Neutrophil (primary cell): ENCODE measurements at regions not wholly inside any gene's neighbourhood (a gene's known extent, or its start where the extent isn't known, plus 50 kb on each side); places are given as distances from the start of the nearest gene placed in this dataset.

Source experiments
- H3K27ac ChIP-seq: fragments of 200-600 bp; sonication (generic); 2 replicates; pipeline ENCODE4 v1.5.1; 2016; ENCODE audit warnings: mild to moderate bottlenecking, moderate library complexity
- H3K27me3 ChIP-seq: fragments of 200-600 bp; sonication (generic); 2 replicates; pipeline ENCODE4 v1.6.0; 2016; ENCODE audit warnings: mild to moderate bottlenecking
- H3K36me3 ChIP-seq: fragments of 200-600 bp; sonication (generic); 2 replicates; pipeline ENCODE4 v1.5.1; 2017
- H3K4me1 ChIP-seq, 2 experiments: fragments of 200-600 bp in 1 of 2; sonication (generic) in 1 of 2; 1 replicate in 1 of 2; 2 replicates in 1 of 2; pipeline versions ENCODE4 v1.5.1 to v1.6.1; 2013 to 2016; ENCODE audit warnings: low read depth in 1 of 2, low read length in 1 of 2, mild to moderate bottlenecking in 1 of 2, moderate library complexity in 1 of 2; ENCODE audit not compliant: control insufficient read depth in 1 of 2, insufficient read depth in 1 of 2
- H3K4me3 ChIP-seq, 2 experiments: fragments of 200-600 bp in 1 of 2; sonication (generic) in 1 of 2; 1 replicate in 1 of 2; 2 replicates in 1 of 2; pipeline ENCODE4 v1.5.1; 2013 to 2016; ENCODE audit warnings: low read depth in 1 of 2, low read length in 1 of 2, mild to moderate bottlenecking in 1 of 2, moderate library complexity in 1 of 2
- H3K9me3 ChIP-seq: fragments of 200-600 bp; sonication (generic); 2 replicates; pipeline ENCODE4 v1.5.1; 2016
- TF ChIP-seq, protein P1 (sequence below): fragments of 200-600 bp; sonication (generic); IDR thresholded peaks from 2 replicates; pipeline ENCODE4 v1.5.1; 2016; ENCODE audit warnings: antibody characterized with exemption

DNA sequence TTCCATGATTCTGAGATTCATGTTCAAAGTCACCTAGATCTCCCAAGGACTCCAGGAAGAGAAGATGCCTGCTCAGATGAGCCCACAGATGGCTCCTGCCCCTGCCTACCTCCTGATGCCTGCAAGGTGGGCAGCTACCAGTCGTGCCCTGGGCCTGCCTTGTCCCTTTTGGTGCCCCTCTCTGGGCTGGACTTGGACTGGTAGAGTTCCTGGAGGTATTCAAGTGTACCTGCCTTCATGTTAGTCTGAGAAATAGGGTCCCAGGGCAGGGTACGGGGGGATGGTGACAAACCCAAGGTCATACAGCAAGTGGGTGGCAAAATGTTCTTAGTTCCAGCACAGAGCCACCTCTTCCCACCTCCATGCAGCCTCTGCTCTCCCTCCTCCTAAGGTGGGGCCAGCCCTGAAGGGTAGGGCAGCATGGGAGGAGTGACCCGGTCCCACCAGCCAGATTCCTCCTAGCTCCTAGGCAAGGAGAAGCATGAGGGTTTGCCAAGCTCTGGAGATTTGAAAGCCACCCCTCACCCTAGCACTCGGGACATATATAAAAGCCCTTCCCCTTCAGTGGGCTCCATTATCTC, 80.8 kb upstream of the UNC5B start:
- H3K4me1 ChIP-seq = no peaks in the 10 kb centered on the region
- TF ChIP-seq, protein P1, sequence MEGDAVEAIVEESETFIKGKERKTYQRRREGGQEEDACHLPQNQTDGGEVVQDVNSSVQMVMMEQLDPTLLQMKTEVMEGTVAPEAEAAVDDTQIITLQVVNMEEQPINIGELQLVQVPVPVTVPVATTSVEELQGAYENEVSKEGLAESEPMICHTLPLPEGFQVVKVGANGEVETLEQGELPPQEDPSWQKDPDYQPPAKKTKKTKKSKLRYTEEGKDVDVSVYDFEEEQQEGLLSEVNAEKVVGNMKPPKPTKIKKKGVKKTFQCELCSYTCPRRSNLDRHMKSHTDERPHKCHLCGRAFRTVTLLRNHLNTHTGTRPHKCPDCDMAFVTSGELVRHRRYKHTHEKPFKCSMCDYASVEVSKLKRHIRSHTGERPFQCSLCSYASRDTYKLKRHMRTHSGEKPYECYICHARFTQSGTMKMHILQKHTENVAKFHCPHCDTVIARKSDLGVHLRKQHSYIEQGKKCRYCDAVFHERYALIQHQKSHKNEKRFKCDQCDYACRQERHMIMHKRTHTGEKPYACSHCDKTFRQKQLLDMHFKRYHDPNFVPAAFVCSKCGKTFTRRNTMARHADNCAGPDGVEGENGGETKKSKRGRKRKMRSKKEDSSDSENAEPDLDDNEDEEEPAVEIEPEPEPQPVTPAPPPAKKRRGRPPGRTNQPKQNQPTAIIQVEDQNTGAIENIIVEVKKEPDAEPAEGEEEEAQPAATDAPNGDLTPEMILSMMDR = no peak
- no peaks in the 10 kb centered on the region for H3K36me3 ChIP-seq
- no peak overlapping the region for H3K27ac ChIP-seq
- no peaks in the 10 kb centered on the region for H3K9me3 ChIP-seq
- H3K27me3 ChIP-seq = peaks cover 44% of the 10 kb centered on the region
- no peak overlapping the region for H3K4me3 ChIP-seq

DNA sequence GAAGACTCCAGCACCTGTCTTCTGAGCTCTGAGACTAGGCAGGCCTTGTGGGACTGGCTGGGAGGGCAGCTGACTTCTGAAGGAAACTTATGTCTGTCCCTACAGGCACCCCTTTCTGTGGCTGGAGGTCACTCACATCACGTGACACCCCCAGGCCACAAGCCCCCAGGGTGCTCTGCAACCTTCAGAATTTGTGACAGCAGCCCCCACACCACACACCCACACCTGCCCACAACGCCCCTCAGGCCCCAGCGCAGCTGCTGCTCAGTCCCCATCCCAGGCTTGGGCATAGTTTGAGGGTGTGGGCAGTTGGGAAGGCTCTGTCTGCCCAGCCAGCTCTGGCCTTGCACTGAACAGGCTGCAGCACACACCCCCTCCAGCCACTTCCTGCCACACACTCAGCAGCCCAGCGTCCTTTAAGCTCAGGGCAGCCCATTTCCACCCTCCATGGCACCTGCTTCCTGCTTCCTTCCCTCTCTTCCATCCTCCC, 80.0 kb upstream of the UNC5B start:
- Histone ChIP-seq H3K36me3 (no peaks in the 10 kb centered on the region), H3K27me3 (peaks cover 39% of the 10 kb centered on the region), H3K4me3 (no peak overlapping the region), H3K27ac (no peak overlapping the region), H3K9me3 (no peaks in the 10 kb centered on the region), H3K4me1 (no peaks in the 10 kb centered on the region)
- TF ChIP-seq, protein P1 = no peak

DNA sequence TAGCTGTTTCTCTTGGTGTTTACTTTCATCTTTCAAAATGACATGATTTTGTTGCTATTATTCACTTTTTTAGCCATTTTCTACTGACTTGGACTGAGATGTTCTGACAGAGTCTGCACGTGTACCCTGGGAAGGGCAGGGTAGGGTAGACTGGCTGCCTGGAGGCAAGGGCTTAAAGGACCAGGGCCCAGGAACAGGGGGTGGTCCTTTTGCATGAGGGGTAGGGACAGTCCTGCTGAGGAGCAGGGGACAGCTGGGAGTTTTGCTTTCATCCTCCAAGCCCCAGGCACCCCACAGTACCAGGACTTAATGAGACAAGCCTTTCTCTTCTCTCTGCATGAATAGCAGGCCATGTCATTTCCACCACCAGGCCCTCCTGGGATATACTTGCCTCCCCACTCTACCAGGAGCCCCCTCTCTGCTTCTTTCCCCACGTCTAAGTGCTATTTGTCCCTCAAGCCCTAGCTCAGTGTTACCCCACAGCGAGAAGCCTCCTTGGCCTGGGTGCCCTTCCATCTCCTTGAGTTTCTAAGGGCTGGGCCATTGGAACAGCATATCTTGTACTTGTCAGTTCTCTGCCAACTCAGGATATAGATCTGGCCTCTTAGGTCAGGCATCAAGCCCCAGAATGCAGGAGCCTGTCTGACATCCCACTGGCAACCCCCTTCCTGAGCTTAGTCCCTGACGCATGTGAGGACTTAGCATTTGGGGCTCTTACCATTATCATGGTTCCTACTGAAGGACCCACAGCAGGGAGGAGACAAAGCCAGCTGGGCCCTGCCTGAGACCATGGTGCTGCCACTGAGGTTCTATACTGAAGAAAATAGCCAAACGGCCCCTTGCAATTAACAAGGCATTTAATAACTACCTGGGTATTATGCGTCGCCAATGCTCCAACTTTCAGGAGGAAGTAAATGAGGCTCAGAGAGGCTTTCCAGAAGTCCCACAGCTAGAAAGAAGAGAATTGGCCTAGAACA, 78.4 kb upstream of the UNC5B start:
- H3K36me3 ChIP-seq = no peaks in the 10 kb centered on the region
- TF ChIP-seq, protein P1 = no peak
- no peaks in the 10 kb centered on the region for H3K9me3 ChIP-seq
- H3K27ac ChIP-seq = no peak overlapping the region
- H3K27me3 ChIP-seq = peaks cover 23% of the 10 kb centered on the region
- H3K4me3 ChIP-seq = no peak overlapping the region
- H3K4me1 ChIP-seq = no peaks in the 10 kb centered on the region

DNA sequence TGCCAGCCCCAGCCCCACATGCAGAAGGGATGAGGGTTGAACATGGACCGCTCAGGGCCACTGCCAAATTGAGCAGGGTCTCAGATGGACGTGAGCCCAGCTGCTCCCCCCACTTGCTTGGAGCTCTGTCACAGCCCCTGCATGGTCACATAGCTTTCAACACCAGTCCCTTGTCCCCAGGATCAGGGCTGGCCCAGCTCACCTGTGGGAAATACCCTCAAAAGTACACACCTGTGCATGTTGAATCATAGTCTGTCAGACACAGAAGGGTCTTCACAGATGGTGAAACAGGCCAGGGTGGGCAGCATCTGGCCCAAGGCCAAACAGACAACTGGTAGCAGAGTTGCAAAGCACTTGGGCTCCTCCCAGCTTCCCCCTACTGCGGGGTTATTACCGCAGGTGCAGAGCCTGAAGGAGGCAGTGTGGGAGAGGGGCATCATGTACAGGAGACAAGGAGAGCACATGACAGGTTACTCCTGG, 77.6 kb upstream of the UNC5B start:
- Histone ChIP-seq H3K4me3 (no peak overlapping the region), H3K27ac (no peak overlapping the region), H3K36me3 (no peaks in the 10 kb centered on the region), H3K4me1 (no peaks in the 10 kb centered on the region), H3K27me3 (peaks cover 17% of the 10 kb centered on the region), H3K9me3 (no peaks in the 10 kb centered on the region)
- TF ChIP-seq, protein P1 = no peak

DNA sequence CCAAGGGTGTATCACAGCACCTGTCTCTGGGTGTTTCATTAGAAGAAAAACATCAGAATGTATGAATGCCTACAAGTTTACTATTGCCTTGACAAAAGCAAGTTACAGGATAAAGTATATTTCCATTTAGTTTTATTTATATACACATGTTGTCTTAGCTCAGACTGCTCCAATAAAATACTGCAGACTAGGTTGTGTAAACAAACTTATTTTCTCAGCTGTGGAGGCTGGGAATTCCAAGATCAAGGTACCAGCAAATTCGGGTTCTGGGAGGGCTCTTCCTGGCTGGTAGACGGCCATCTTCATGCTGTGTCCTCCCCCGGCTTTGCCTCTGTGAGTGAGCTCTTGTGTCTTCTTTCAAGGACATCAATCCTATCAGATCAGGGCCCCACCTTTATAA, 77.1 kb upstream of the UNC5B start:
- Histone ChIP-seq H3K9me3 (no peaks in the 10 kb centered on the region), H3K27ac (no peak overlapping the region), H3K4me1 (no peaks in the 10 kb centered on the region), H3K4me3 (no peak overlapping the region), H3K27me3 (peaks cover 18% of the 10 kb centered on the region), H3K36me3 (no peaks in the 10 kb centered on the region)
- TF ChIP-seq, protein P1 = no peak
